Activated T-helper 1 cell treated with anti-CD3 and anti-CD28 coated beads, Interleukin-12 subunit alpha, Interleukin-12 subunit beta, Interleukin-2, Interleukin-4 antibody, amounts not matched to agents 30 ng/mL and 10 ng/mL and 1 ng/mL, durations not matched to agents 14 hours and 24 hours and 36 hours (primary cell): ENCODE measurements at regions not wholly inside any gene's neighbourhood (a gene's known extent, or its start where the extent isn't known, plus 50 kb on each side); places are given as distances from the start of the nearest gene placed in this dataset.
A peak's percentile ranks its signal among the peaks of the same experiment; 100 is the strongest.
"Not testable (repeated sequence)": the region's sequence is repeated elsewhere in the genome, so short reads cannot be mapped to it uniquely, and the experiment has no call there.

Experiments used
- DNase-seq: peaks from one replicate; pipeline ENCODE4 v3.0.0; 2021; ENCODE audit warnings: low spot score
- H3K27ac Mint-ChIP-seq: one replicate; pipeline ENCODE4 v1.8.0; 2021; ENCODE audit warnings: mild to moderate bottlenecking, mixed read lengths
- H3K27me3 Mint-ChIP-seq: one replicate; pipeline ENCODE4 v1.8.0; 2022; ENCODE audit warnings: mild to moderate bottlenecking, moderate library complexity, mixed read lengths; ENCODE audit not compliant: insufficient read depth
- H3K36me3 Mint-ChIP-seq: one replicate; pipeline ENCODE4 v1.8.0; 2021; ENCODE audit warnings: low read depth, mixed read lengths
- H3K4me1 Mint-ChIP-seq: one replicate; pipeline ENCODE4 v1.8.0; 2021; ENCODE audit warnings: low read depth, mixed read lengths
- H3K4me3 Mint-ChIP-seq: one replicate; pipeline ENCODE4 v1.8.0; 2021; ENCODE audit warnings: mild to moderate bottlenecking, moderate library complexity, mixed read lengths
- H3K9me3 Mint-ChIP-seq: one replicate; pipeline ENCODE4 v1.8.0; 2021; ENCODE audit warnings: mixed read lengths
- intact Hi-C: fragments of 100-400 bp; cut with micrococcal nuclease; formaldehyde crosslinking; loops from one replicate; pipeline ENCODE4 v1.15.1; 2024

DNA sequence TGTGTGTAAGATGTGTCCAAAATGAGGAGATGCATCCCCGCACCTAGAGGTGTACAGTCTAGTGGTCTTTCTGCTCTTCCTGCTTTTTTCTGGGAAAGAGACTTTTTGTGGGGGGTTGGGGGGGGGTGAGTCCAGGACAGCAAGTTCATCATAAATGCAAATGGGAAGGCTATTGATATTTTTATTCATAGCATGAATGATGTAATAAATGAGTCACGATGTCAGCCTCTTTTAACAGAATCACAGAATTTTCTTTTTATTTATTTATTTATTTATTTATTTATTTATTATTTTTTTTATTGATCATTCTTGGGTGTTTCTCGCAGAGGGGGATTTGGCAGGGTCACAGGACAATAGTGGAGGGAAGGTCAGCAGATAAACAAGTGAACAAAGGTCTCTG, 111.3 kb downstream of the C9orf152 start:
- H3K27me3 Mint-ChIP-seq, H3K36me3 Mint-ChIP-seq, H3K27ac Mint-ChIP-seq, H3K4me3 Mint-ChIP-seq, DNase-seq, H3K9me3 Mint-ChIP-seq, intact Hi-C loops: not testable (repeated sequence)
- H3K4me1 Mint-ChIP-seq: peaks cover 45% of the 10 kb centered on the region

DNA sequence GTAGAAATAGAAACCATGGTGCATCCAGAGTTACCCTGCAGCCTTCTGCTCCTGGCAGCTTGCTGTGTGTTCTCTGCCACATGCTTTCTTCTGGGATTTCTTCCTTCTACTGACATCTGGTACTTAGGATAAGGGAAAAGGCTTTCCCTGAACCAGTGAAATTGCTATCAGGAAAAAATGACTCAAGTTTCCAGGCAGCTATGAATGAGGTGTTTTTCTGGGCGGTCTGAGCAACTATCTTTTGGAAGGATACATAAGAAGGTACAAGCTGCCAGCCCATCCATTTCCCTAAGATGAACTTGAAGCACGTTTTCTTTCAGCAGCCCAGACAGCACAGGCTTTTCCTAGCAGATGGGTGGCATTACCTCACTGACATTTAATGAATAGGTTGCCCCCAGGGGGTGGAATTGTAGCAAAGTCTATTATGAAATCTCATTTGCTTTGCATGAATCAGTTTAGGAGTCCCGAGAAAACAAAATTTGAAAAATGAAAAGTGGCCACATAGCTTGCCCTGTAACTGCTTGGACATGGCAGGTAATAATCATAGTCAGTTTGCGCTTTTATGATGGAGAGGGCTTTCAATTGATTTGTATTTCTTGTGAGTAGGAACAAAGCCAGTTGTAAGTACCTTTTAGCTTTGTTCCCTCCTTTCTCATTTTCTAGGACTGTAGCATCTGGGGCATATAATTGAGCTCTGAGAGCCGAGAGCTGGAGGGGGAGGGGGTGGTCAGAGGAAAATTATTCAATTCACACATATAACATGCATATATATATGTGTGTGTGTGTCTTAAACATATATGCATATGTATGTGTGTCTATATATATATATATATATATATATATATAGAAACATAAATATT, 108.5 kb downstream of the C9orf152 start:
- no peaks in the 10 kb centered on the region for H3K9me3 Mint-ChIP-seq
- intact Hi-C loops: no loop called here
- no peaks in the 10 kb centered on the region for H3K27me3 Mint-ChIP-seq
- no peak overlapping the region for H3K4me3 Mint-ChIP-seq
- peaks cover 60% of the 10 kb centered on the region for H3K4me1 Mint-ChIP-seq
- peaks cover 8% of the 10 kb centered on the region for H3K36me3 Mint-ChIP-seq
- no peak for DNase-seq
- no peak overlapping the region for H3K27ac Mint-ChIP-seq

DNA sequence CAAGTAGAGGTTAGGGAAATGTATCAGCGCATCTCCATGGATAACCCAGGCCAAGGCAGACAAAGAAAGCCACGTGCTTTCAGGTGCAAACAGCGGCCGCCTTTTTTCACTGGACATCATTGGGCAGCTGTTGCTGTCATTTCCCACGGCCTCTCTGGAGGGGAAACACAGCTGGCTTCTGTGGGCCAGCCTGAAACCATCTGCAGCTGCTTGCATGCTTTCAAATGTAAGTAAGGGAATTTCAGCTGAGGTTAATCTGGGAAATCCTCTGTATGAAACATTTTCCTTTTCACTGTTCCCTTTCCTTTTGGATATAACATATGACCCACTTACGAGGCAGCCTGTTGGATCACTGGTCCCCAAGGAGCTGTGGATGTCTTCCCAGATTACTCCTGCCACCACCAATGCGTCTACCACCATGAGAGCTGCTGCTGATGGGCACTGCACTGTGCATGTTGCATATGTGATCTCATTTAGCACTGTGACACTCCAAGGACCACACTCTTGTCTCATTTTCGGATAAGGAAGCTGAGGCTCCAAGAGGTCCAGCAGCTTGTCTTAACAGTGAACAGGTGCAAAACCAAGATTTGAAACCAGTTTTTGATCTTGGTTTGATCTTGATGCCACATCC, 106.3 kb downstream of the C9orf152 start:
- Mint-ChIP-seq H3K36me3 (peaks cover 8% of the 10 kb centered on the region), H3K4me3 (no peak overlapping the region)
- intact Hi-C loops: loop anchor here (2.0 kb wide), 1 partner anchor 47 kb away; no protein-coding TSS in a partner anchor

DNA sequence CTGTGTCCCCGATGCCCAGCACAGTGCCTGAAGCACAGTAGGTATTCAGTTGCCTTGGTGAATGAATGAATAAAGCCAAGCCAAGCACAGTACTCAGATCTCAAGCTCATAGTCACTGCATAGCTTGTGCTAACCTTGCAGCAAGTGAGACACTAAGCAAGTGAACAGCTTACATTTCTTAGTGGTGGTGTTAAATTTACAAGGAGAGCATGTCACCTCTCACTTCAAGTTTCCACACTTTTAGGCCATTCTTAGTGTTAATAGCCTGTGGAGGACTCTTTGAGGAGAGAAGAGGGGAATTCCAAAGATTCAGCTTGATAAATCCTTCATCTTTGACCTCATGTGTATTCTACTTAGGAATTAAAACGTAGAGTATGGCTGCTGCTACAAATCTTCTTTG, 104.7 kb downstream of the C9orf152 start:
- DNase-seq: no peak
- Mint-ChIP-seq H3K27me3 (no peaks in the 10 kb centered on the region), H3K9me3 (no peaks in the 10 kb centered on the region), H3K4me1 (peaks cover 64% of the 10 kb centered on the region), H3K4me3 (no peak overlapping the region), H3K27ac (peak overlapping the region; percentile 10), H3K36me3 (peaks cover 8% of the 10 kb centered on the region)
- intact Hi-C loops: loop anchor here (2.0 kb wide), 1 partner anchor 46 kb away; no protein-coding TSS in a partner anchor

More for the DNA sequence above, 106.3 kb downstream of the C9orf152 start:
- DNase-seq: no peak
- Mint-ChIP-seq H3K4me1 (peaks cover 60% of the 10 kb centered on the region), H3K27ac (no peak overlapping the region), H3K9me3 (no peaks in the 10 kb centered on the region), H3K27me3 (no peaks in the 10 kb centered on the region)

DNA sequence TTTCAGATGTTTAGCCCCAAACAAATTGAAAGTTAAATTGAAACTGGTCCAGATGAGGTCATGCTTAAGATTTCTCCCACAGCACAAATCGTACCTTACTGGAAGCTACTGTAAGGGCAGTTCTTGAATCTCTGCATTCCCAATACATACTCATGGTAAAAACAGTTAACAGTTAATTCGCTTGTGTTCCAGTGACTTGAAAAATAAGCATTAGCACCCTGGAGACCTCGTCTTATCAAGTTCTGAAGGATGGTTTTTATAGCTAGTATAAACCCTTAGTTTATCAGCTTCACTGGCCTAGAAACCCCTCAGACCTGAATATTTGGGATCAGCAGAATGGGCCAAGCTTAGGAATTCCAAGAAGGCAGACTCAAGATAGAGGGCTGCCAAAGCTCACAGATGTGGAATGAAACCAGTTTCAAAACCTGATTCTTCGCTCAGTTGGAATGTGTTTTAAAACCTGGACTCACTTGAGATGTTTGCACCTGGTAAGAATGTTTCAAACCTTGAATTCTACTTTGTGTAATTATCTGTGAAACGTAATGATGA, 103.6 kb downstream of the C9orf152 start:
- H3K36me3 Mint-ChIP-seq: peaks cover 4% of the 10 kb centered on the region
- DNase-seq: no peak
- no peaks in the 10 kb centered on the region for H3K27me3 Mint-ChIP-seq
- intact Hi-C loops: no loop called here
- no peak overlapping the region for H3K27ac Mint-ChIP-seq
- H3K9me3 Mint-ChIP-seq: no peaks in the 10 kb centered on the region
- peaks cover 55% of the 10 kb centered on the region for H3K4me1 Mint-ChIP-seq
- no peak overlapping the region for H3K4me3 Mint-ChIP-seq

DNA sequence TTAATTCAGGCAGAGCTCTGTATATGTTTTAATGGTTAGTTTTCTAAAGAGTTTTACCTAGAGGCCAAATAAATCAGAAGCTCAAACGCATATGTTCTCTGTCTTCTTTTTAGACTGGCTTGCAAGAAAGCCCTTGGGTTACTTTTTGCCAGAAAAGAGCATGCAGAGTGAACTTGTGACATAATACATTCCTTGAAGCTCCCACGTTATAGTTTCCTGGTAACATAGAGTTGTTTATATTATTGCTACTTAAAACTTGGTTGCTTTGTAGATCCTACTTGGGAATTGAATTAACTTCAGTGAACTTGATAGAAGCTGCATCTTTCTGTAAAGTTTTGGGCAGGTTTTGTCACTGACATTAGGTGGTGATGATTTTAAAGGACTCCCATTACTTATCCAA, 102.9 kb downstream of the C9orf152 start:
- Mint-ChIP-seq H3K9me3 (no peaks in the 10 kb centered on the region), H3K27me3 (no peaks in the 10 kb centered on the region), H3K27ac (no peak overlapping the region), H3K4me1 (peaks cover 58% of the 10 kb centered on the region), H3K36me3 (peaks cover 4% of the 10 kb centered on the region), H3K4me3 (no peak overlapping the region)
- DNase-seq: no peak
- intact Hi-C loops: no loop called here

DNA sequence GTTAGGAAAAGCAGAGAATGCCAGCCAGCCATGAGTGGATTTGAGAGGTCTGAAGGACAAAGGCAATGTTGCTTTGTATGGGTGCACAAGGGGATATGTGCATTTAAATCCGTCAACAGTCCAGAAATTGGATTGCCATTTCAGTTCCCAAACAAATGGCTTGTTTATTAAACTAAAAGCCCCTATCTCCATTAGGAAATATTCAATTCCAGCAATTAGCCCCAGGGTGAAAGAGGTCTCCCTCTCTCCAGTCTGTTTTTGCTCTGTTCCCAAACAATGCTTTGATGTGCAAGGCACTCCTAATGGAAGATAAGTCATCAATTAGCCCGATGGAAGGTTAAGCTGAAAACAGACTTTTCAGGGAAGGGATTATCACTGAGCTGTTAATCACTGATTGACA, 101.3 kb downstream of the C9orf152 start:
- no peak for DNase-seq
- intact Hi-C loops: no loop called here
- Mint-ChIP-seq H3K27me3 (no peaks in the 10 kb centered on the region), H3K9me3 (no peaks in the 10 kb centered on the region), H3K36me3 (peaks cover 4% of the 10 kb centered on the region), H3K4me3 (no peak overlapping the region), H3K4me1 (peaks cover 46% of the 10 kb centered on the region), H3K27ac (no peak overlapping the region)

DNA sequence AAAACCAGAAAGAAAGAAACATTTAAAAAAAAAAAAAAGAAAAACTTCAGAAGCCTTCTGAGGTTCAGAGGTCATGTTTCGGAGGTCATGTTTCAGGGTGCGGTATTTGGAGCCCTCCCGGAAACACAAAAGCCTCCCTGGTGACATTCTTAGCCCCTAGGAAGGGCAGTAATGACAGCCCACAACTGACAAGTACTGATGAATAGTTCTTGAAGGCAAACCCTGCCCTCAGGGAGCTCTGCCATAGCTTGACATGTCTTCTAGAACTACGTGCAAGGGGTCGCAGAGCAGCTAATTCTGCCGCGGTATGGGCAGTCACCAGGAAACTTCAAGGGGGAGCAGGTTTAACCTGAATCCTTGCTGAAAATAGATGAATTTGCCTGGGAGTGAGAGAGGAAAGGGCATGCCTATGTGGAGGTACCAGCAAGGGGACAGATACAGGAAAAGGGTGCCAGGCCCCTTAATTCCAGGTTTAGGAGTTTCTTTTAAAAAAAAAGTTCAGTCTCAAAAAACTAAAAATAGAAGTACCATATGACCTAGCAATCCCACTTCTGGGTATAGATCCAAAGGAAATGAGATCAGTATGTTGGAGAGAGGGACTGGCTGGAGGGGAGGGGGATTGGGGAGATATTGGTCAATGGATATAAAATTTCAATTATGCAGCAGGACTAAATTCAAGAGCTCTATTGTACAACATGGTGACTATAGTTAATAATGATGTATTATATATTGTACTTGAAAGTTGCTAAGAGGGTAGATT, 98.4 kb downstream of the C9orf152 start:
- Mint-ChIP-seq H3K27me3 (no peaks in the 10 kb centered on the region), H3K9me3 (no peaks in the 10 kb centered on the region), H3K36me3 (peaks cover 2% of the 10 kb centered on the region), H3K4me3 (no peak overlapping the region), H3K4me1 (peaks cover 37% of the 10 kb centered on the region), H3K27ac (no peak overlapping the region)
- DNase-seq: no peak
- intact Hi-C loops: no loop called here

DNA sequence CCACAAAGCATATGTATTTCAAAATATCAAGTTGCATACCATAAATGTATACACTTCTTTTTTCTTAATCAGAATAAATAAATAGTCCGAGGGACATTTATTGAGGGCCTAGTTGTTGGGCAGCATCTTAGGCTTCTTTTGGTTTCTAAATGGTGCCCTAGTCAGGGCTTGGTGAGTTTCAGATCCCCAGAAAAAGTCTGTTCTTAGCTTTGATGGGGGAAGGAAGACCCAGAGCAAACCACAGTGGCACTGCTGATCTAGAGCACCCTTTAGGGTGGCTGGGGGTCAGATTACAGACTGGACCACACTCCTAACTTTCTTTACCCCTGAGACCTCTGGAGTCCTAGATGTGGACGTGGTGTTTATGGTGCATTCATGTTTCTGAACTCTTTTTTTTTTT, 97.8 kb downstream of the C9orf152 start:
- intact Hi-C loops: no loop called here
- H3K36me3 Mint-ChIP-seq: peaks cover 2% of the 10 kb centered on the region
- H3K4me1 Mint-ChIP-seq: peaks cover 38% of the 10 kb centered on the region
- H3K9me3 Mint-ChIP-seq: no peaks in the 10 kb centered on the region
- no peak for DNase-seq
- H3K4me3 Mint-ChIP-seq: no peak overlapping the region
- no peaks in the 10 kb centered on the region for H3K27me3 Mint-ChIP-seq
- H3K27ac Mint-ChIP-seq: no peak overlapping the region

DNA sequence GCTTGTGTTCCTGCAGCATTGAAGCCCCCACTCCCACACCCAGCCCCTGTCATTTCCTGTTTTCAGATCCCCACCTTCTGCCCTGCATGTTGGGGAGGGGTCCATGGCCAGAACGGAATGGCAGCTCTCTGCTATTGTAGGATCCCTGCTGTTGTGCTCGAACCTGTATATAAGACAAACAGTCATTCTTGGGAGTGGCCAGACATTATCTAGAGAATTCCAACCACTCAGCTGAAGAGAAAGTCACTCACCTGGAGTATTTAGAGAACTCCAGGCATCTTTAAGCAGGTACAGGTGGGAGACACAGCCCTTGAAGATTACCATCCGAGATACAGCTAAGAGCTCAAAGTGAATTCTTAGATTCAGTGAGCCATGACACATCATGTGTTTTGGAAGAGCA, 96.1 kb downstream of the C9orf152 start:
- intact Hi-C loops: no loop called here
- peaks cover 2% of the 10 kb centered on the region for H3K36me3 Mint-ChIP-seq
- DNase-seq: no peak
- no peak overlapping the region for H3K4me3 Mint-ChIP-seq
- no peak overlapping the region for H3K27ac Mint-ChIP-seq
- no peaks in the 10 kb centered on the region for H3K27me3 Mint-ChIP-seq
- H3K4me1 Mint-ChIP-seq: peaks cover 33% of the 10 kb centered on the region
- H3K9me3 Mint-ChIP-seq: no peaks in the 10 kb centered on the region

DNA sequence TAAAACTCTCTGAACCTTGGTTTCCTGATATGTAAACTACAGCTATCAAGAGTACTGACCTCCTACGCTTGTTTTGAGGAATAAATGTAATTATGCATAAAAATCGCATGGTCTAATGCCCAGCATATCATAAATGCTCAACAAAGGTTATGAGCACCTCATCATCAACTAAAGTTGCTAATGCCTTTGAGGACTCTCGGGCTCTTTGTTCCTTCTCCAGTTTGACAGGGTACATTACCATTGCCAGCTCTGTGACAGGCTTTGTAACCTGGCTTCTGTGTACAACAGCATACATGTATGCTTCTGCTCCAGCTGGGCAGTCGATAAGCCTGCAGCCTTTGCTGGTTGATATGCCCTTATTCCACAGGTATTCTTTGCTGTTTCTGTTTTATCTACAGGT, 95.2 kb downstream of the C9orf152 start:
- intact Hi-C loops: no loop called here
- H3K9me3 Mint-ChIP-seq: no peaks in the 10 kb centered on the region
- H3K4me1 Mint-ChIP-seq: peaks cover 38% of the 10 kb centered on the region
- peaks cover 2% of the 10 kb centered on the region for H3K36me3 Mint-ChIP-seq
- no peak overlapping the region for H3K4me3 Mint-ChIP-seq
- H3K27ac Mint-ChIP-seq: no peak overlapping the region
- no peaks in the 10 kb centered on the region for H3K27me3 Mint-ChIP-seq
- no peak for DNase-seq

DNA sequence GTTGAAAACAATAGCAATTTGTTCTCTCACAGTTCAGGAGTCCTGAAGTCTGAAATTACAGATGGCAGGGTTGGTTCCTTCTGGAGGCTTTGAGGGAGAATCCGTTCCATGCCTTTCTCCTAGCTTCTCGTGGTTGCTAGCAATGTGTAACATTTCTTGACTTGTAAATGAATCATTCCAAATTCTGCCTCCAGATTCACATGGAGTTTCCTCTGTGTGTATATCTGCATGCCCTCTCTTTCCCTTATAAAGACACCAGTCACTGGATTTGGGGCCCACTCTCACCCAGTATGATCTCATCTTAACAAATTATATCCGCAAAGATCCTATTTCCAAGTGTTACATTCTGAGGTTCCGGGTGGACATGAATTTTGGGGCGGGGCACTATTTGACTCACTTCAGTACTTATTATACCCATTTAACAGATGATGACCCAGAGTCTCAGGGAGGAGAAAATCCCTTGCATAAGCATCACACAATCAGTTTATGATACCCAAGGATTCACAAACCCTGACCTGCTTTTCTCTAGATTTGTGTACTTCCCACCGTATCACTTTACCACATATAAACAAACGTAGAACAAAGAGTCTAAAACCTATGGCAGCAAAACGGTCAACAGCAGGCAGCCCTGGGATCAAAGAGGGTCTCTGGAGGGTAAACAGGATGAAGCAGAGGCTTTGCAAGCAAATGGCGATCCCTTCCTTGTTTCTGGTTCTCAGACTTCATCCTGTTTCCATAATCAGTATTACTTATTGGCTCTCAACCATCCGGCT, 93.7 kb downstream of the C9orf152 start:
- no peak for DNase-seq

More for the DNA sequence above, 93.7 kb downstream of the C9orf152 start:
- no peak overlapping the region for H3K4me3 Mint-ChIP-seq
- H3K9me3 Mint-ChIP-seq: no peaks in the 10 kb centered on the region
- peaks cover 37% of the 10 kb centered on the region for H3K4me1 Mint-ChIP-seq
- H3K27ac Mint-ChIP-seq: no peak overlapping the region
- peaks cover 4% of the 10 kb centered on the region for H3K36me3 Mint-ChIP-seq
- intact Hi-C loops: no loop called here
- H3K27me3 Mint-ChIP-seq: no peaks in the 10 kb centered on the region
